Peyer's patch (tissue), 4 donors: ENCODE measurements at regions not wholly inside any gene's neighbourhood (a gene's known extent, or its start where the extent isn't known, plus 50 kb on each side); places are given as distances from the start of the nearest gene placed in this dataset.

Experiments
- POLR2A ChIP-seq, 2 donors: fragments of 450-650 bp; IDR thresholded peaks; one replicate each; pipeline ENCODE4 v1.5.1; 2017; ENCODE audit warnings: antibody characterized with exemption in 2 of 2, mild to moderate bottlenecking in 2 of 2, moderate library complexity in 2 of 2
- TF ChIP-seq, protein P1 (sequence below), 6 experiments: fragments of 450-650 bp in 4 of 6; fragments of 200-600 bp in 2 of 6; sonication (generic) in 1 of 6; IDR thresholded peaks; one replicate each; pipeline ENCODE4 v1.5.1; 2017 to 2019; ENCODE audit warnings: antibody characterized with exemption in 6 of 6, mild to moderate bottlenecking in 3 of 6, moderate library complexity in 1 of 6

DNA sequence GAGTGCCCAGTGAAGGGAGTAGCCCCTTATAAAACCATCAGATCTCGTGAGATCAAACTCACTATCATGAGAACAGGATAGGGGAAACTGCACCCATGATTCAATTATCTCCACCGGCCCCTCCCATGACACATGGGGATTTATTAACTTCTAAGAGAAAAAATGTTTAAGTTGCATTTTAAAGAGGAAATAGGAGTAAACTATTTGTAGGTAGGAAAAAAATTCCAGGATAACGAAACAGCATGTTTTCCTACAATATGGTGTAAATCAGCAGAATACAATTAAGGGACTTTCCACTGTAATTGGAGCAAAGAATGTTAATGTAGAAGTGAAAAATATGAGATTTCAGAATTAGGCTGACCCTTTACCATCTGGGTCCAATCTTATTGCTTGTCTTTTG, 63.9 kb downstream of the FBXO5 start:
- TF ChIP-seq, protein P1, sequence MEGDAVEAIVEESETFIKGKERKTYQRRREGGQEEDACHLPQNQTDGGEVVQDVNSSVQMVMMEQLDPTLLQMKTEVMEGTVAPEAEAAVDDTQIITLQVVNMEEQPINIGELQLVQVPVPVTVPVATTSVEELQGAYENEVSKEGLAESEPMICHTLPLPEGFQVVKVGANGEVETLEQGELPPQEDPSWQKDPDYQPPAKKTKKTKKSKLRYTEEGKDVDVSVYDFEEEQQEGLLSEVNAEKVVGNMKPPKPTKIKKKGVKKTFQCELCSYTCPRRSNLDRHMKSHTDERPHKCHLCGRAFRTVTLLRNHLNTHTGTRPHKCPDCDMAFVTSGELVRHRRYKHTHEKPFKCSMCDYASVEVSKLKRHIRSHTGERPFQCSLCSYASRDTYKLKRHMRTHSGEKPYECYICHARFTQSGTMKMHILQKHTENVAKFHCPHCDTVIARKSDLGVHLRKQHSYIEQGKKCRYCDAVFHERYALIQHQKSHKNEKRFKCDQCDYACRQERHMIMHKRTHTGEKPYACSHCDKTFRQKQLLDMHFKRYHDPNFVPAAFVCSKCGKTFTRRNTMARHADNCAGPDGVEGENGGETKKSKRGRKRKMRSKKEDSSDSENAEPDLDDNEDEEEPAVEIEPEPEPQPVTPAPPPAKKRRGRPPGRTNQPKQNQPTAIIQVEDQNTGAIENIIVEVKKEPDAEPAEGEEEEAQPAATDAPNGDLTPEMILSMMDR (IDR thresholded peaks at IDR 0.05) = no peak
- TF ChIP-seq POLR2A (IDR thresholded peaks at IDR 0.05) = no peak
